ENCODE measurements at regions not wholly inside any gene's neighbourhood (a gene's known extent, or its start where the extent isn't known, plus 50 kb on each side); places are given as distances from the start of the nearest gene placed in this dataset.

DNA sequence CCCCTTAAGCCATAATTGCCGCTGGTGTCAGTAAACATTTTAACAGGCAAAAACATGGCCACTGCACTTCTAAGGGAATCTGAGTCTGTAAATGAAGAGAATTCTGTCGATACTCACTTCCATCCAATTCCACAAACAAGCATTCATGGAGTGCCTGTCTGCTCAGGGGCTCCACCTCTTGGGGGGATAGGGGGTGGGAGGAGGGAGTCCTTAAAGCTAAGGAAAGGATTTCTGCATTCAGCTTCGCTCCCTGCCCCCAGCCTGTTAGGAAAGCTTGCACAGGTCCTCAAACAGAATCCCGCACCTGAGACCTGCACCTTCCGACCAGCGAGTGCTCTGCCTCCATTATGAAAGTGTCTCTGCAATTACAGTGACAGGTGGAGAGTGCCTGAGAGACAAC is 130.2 kb upstream of the KIT start:
- TF ChIP-seq CTCF (conservative IDR thresholded peaks at IDR 0.05; ENCODE audit: low read depth, low read length): no peak
- TF ChIP-seq MXI1 (IDR thresholded peaks at IDR 0.05; ENCODE audit: borderline replicate concordance, low read depth, low read length): no peak

Measured in IMR-90 (cell line).